DOHH2 (cell line): ENCODE measurements at regions not wholly inside any gene's neighbourhood (a gene's known extent, or its start where the extent isn't known, plus 50 kb on each side); places are given as distances from the start of the nearest gene placed in this dataset.

ENCODE experiments used
- CTCF ChIP-seq: fragments of 200-600 bp; sonication (generic); IDR thresholded peaks from one replicate; pipeline ENCODE4 v1.5.1; 2014; ENCODE audit warnings: antibody characterized with exemption, mild to moderate bottlenecking, low read depth, low read length; ENCODE audit not compliant: poor library complexity, severe bottlenecking
- EZH2phosphoT487 ChIP-seq: fragments of 200-600 bp; sonication (generic); IDR thresholded peaks from 2 replicates; pipeline ENCODE4 v1.6.1; 2017; ENCODE audit warnings: borderline replicate concordance, mild to moderate bottlenecking, antibody characterized with exemption, low read length, moderate library complexity, mixed read lengths

DNA sequence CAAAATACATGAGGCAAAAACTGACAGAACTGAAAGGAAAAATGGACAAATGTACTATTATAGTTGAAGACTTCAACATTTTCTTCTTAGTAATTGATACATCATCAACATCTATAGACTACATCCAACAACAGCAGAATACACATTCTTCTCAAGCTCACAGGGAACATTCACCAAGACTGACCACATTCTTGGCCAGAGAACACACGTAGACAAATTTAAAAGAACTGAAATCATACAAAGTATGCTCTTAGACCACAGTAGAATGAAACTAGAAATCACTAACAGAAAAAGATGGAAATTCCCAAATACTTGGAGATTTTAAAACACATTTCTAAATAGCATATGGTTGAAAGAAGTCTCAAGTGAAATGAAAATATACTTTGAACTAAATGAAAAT, 55.1 kb upstream of the NSMCE3 start:
- no peak for TF ChIP-seq CTCF
- TF ChIP-seq EZH2phosphoT487, result no peak
